T-helper 1 cell treated with Interleukin-12 subunit alpha and Interleukin-12 subunit beta and Interleukin-4 antibody, amounts not matched to agents 30 ng/mL and 1 ng/mL, for 36 hours (primary cell): ENCODE measurements at regions not wholly inside any gene's neighbourhood (a gene's known extent, or its start where the extent isn't known, plus 50 kb on each side); places are given as distances from the start of the nearest gene placed in this dataset.

Experiments
- intact Hi-C: fragments of 100-400 bp; cut with micrococcal nuclease; formaldehyde crosslinking; loops from one replicate; pipeline ENCODE4 v1.15.1; 2024

- intact Hi-C loops = no loop called here
These were observed 62.5 kb upstream of the PALS2 start for GRCh38 chr7:24510759-24511158.

- intact Hi-C loops = no loop called here
These were observed 56.1 kb upstream of the PALS2 start for GRCh38 chr7:24517166-24517565.

GRCh38 chr7:24521917-24522623, 51.2 kb upstream of the PALS2 start:
- intact Hi-C loops = no loop called here
